PFSK-1 (cell line): ENCODE measurements at regions not wholly inside any gene's neighbourhood (a gene's known extent, or its start where the extent isn't known, plus 50 kb on each side); places are given as distances from the start of the nearest gene placed in this dataset.

Experiments
- FOXP2 ChIP-seq: optimal IDR thresholded peaks from 2 replicates; pipeline ENCODE3; 2011; ENCODE audit warnings: borderline replicate concordance, control low read depth, inconsistent platforms; ENCODE audit not compliant: insufficient read depth; ENCODE audit errors: extremely low read length, extremely low read depth
- POLR2AphosphoS5 ChIP-seq: IDR thresholded peaks from 2 replicates; pipeline ENCODE4 v1.6.1; 2012; ENCODE audit warnings: low read depth, mild to moderate bottlenecking, control low read depth, low read length, moderate library complexity
- SIN3A ChIP-seq: IDR thresholded peaks from 2 replicates; pipeline ENCODE4 v1.6.1; 2012; ENCODE audit warnings: mild to moderate bottlenecking, low read length, moderate library complexity, borderline replicate concordance; ENCODE audit not compliant: insufficient read depth
- TAF1 ChIP-seq: IDR thresholded peaks from 2 replicates; pipeline ENCODE4 v1.6.1; 2012; ENCODE audit warnings: low read length, control low read depth, borderline replicate concordance; ENCODE audit not compliant: insufficient read depth
- TF ChIP-seq, protein P1 (sequence below), 2 experiments: IDR thresholded peaks; 2 replicates each; pipeline versions ENCODE4 v1.6.1 to v1.8.0; 2011 to 2012; ENCODE audit warnings: low read depth in 2 of 2, low read length in 2 of 2, control low read depth in 1 of 2, inconsistent platforms in 1 of 2, mild to moderate bottlenecking in 1 of 2, moderate library complexity in 1 of 2; ENCODE audit not compliant: insufficient read depth in 1 of 2

DNA sequence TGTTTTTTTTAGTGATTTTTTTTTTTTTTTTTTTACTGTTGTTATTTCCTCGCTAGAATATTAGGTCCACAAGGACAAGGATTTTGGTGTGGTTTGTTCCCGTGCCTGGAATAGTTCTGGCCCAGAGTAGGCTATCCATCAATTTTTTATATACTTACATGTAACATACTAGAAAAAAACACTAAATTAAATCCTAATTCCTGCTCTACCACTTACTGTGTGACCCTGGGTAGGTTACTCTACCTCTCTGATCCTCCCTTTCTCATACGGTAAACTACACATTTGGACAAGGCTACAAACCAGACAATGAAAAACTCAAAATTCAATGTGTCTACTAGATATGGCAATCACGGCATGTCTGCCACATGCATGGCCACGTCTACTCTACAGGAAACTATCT, 141.3 kb upstream of the ABCA1 start:
- TF ChIP-seq SIN3A (no peak), POLR2AphosphoS5 (no peak), TAF1 (no peak), FOXP2 (no peak)
- TF ChIP-seq, protein P1, sequence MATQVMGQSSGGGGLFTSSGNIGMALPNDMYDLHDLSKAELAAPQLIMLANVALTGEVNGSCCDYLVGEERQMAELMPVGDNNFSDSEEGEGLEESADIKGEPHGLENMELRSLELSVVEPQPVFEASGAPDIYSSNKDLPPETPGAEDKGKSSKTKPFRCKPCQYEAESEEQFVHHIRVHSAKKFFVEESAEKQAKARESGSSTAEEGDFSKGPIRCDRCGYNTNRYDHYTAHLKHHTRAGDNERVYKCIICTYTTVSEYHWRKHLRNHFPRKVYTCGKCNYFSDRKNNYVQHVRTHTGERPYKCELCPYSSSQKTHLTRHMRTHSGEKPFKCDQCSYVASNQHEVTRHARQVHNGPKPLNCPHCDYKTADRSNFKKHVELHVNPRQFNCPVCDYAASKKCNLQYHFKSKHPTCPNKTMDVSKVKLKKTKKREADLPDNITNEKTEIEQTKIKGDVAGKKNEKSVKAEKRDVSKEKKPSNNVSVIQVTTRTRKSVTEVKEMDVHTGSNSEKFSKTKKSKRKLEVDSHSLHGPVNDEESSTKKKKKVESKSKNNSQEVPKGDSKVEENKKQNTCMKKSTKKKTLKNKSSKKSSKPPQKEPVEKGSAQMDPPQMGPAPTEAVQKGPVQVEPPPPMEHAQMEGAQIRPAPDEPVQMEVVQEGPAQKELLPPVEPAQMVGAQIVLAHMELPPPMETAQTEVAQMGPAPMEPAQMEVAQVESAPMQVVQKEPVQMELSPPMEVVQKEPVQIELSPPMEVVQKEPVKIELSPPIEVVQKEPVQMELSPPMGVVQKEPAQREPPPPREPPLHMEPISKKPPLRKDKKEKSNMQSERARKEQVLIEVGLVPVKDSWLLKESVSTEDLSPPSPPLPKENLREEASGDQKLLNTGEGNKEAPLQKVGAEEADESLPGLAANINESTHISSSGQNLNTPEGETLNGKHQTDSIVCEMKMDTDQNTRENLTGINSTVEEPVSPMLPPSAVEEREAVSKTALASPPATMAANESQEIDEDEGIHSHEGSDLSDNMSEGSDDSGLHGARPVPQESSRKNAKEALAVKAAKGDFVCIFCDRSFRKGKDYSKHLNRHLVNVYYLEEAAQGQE (IDR thresholded peaks at IDR 0.05; ENCODE audit: insufficient read depth in 1 of 2, low read depth in 2 of 2, low read length in 2 of 2): no peak

GRCh38 chr9:105069696-105070095, 141.7 kb upstream of the ABCA1 start:
- TF ChIP-seq, protein P1 (IDR thresholded peaks at IDR 0.05; ENCODE audit: insufficient read depth in 1 of 2, low read depth in 2 of 2, low read length in 2 of 2): no peak
- TF ChIP-seq FOXP2: no peak
- no peak for TF ChIP-seq SIN3A
- no peak for TF ChIP-seq TAF1
- no peak for TF ChIP-seq POLR2AphosphoS5

- no peak for TF ChIP-seq POLR2AphosphoS5
- no peak for TF ChIP-seq SIN3A
- TF ChIP-seq, protein P1 (IDR thresholded peaks at IDR 0.05; ENCODE audit: insufficient read depth in 1 of 2, low read depth in 2 of 2, low read length in 2 of 2): no peak
- TF ChIP-seq TAF1: no peak
- TF ChIP-seq FOXP2: no peak
These were observed 142.2 kb upstream of the ABCA1 start for GRCh38 chr9:105070176-105070575.

GRCh38 chr9:105072476-105072875, 144.5 kb upstream of the ABCA1 start:
- TF ChIP-seq, protein P1 (IDR thresholded peaks at IDR 0.05; ENCODE audit: insufficient read depth in 1 of 2, low read depth in 2 of 2, low read length in 2 of 2): no peak
- TF ChIP-seq TAF1: no peak
- no peak for TF ChIP-seq POLR2AphosphoS5
- TF ChIP-seq FOXP2: no peak
- no peak for TF ChIP-seq SIN3A

DNA sequence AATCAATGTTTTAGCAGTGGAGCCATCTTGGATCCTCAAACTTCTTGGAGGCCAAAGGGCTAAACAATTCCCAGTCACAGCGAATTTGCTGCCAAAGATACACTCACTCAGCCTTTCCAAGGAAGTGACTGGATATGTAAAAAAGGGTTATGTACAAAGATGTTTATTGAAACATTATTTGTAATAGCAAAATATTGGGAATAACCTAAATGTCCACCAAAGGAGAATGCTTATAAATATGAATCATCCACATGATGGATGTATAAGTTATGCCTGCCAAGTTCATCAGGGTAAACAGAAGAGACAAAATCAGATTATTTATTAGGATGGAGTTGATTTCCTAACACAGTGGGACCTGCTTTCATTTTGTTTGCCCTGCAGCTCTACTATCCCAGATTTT, 145.2 kb upstream of the ABCA1 start:
- no peak for TF ChIP-seq SIN3A
- TF ChIP-seq, protein P1 (IDR thresholded peaks at IDR 0.05; ENCODE audit: insufficient read depth in 1 of 2, low read depth in 2 of 2, low read length in 2 of 2): no peak
- no peak for TF ChIP-seq TAF1
